ENCODE measurements at regions not wholly inside any gene's neighbourhood (a gene's known extent, or its start where the extent isn't known, plus 50 kb on each side); places are given as distances from the start of the nearest gene placed in this dataset.

DNA sequence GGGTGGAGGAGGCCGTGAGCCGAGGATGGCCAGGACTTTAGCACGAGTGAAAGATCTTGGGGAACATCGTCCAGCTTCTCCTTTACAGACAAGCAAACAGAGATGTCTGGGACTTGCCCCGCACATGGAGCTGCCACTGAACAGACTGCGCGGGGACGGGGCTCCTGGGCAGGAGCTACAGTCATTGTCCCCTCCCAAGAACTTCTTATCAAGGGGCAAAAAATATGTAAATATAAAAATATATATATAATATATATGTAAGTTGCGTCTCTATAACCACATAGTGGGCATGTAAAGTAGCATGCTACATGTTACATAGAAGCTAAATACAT lies 245.0 kb upstream of the SALL3 start:
- ATAC-seq (ENCODE audit: low FRiP score) (no peak), DNase-seq (ENCODE audit: low spot score) (no peak)
- TF ChIP-seq, protein P1, sequence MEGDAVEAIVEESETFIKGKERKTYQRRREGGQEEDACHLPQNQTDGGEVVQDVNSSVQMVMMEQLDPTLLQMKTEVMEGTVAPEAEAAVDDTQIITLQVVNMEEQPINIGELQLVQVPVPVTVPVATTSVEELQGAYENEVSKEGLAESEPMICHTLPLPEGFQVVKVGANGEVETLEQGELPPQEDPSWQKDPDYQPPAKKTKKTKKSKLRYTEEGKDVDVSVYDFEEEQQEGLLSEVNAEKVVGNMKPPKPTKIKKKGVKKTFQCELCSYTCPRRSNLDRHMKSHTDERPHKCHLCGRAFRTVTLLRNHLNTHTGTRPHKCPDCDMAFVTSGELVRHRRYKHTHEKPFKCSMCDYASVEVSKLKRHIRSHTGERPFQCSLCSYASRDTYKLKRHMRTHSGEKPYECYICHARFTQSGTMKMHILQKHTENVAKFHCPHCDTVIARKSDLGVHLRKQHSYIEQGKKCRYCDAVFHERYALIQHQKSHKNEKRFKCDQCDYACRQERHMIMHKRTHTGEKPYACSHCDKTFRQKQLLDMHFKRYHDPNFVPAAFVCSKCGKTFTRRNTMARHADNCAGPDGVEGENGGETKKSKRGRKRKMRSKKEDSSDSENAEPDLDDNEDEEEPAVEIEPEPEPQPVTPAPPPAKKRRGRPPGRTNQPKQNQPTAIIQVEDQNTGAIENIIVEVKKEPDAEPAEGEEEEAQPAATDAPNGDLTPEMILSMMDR (IDR thresholded peaks at IDR 0.05), result no peak

DNA sequence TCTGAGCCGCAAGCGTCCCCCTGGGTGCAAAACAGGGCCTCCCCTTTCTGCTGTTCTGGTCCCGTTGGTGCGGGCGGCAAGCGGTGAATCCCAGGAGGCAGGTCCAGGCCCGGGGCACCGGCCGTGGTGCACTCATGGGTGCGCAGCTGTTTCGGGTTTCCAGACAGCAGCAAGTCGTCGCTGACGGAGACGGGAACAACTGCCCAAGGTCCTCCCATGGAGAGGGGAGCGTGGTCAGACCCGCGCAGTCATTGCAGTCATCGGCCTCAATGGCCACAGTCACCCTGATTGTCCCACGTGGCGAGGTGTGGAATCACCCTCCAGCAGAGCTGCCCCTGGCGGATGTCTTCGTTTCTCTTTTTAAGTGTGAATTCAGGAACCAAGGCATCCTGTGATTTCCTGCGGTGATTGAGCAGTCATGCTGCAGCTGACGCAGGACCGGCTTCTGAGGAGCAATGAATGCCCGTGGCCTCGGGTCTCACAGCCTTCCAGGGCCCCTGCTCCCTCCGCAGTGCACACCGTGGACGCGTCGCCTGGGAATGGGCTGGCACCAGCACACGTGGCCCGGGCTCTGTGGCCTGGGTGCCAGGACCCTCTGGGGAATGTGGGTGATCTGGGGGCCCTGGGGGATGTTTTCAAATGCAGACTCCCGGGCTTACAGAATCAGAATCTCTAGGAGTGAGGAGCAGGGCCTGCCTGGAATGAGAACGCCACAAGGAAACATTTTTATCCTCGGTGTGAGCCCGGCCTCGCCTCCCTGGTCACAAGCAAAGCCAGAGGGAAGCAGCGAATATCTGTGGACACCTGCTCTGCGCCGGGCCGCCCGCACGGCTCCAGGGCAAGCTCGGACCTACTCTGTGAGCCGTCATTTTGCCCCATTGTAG lies 244.2 kb upstream of the SALL3 start:
- TF ChIP-seq, protein P1 (IDR thresholded peaks at IDR 0.05), result no peak
- ATAC-seq (ENCODE audit: low FRiP score) (no peak), DNase-seq (ENCODE audit: low spot score) (no peak)

DNA sequence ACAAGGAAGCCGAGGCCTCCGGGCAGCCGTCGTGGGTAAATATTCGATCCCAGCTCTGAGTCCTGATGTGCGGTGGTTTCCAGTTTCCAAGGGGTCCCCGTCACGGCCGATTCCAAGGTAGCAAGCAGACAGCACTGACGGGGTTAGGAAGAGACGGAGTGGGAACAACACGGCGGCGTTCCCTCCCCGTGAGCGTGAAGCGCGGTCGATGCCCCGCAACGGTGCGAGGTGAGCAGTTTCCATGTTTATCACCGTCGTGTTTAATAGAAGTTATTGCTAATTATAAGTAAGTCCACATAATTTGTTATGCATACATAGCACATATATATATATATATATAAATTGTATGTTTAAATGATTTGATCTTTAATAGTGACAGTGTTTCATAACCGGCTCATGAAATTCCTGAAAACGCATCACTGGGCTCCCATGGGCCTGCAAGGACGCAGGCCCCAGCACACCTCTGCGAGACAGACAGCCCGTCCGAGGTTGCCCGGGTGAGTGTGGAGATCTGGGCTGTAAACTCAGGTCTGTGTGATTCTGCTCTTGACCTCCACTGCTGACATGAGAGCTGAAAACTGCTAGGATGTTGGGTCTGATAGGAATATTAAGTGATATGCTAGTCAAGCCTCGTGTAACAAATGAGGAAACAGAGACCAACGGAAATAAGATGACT lies 243.5 kb upstream of the SALL3 start:
- TF ChIP-seq, protein P1 (IDR thresholded peaks at IDR 0.05), result no peak
- no peak for ATAC-seq (ENCODE audit: low FRiP score)
- no peak for DNase-seq (ENCODE audit: low spot score)

DNA sequence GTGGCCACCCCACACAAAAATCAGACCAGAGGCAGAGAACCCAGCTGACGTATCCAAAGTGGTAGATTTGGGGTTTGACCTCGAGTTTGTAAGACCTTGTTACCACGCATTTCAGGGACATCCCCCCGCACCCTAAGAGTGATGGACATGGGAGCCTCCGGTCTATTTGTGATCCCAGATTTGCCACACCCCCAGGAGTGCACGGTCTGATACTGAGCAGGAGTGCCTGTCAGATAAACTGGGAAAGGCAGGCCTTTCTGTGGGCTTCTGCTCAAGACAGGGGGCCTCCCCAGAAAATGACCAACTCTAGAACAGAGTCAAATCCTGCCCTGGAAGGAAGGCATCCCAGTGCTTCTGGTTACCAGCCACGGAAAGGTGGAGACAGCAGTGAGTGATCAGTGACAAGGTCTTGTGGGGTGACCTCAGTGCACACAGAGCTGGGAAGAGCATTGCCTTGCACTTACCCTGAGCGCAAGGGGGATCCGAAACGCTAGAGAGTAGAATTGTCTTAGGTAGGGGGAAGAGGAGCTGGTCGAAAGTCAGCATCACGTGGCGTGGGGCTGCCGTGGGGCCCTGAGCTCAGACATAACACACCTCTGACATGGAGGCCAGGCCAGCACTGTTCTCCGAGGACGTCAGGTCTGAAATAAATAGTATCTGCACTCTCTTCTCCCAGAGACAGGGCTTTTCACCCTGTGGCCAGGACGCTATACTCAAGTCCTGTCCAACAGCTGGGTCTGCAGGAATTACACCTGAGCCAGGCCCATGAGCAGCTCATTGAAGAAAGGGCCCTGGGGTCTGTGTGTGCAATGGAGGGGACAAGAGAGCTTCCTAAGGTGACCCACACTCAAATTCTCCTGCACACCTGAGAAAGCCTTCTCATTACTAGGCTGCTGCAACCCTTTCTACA lies 242.4 kb upstream of the SALL3 start:
- no peak for DNase-seq (ENCODE audit: low spot score)
- no peak for ATAC-seq (ENCODE audit: low FRiP score)
- TF ChIP-seq, protein P1 (IDR thresholded peaks at IDR 0.05), result no peak

DNA sequence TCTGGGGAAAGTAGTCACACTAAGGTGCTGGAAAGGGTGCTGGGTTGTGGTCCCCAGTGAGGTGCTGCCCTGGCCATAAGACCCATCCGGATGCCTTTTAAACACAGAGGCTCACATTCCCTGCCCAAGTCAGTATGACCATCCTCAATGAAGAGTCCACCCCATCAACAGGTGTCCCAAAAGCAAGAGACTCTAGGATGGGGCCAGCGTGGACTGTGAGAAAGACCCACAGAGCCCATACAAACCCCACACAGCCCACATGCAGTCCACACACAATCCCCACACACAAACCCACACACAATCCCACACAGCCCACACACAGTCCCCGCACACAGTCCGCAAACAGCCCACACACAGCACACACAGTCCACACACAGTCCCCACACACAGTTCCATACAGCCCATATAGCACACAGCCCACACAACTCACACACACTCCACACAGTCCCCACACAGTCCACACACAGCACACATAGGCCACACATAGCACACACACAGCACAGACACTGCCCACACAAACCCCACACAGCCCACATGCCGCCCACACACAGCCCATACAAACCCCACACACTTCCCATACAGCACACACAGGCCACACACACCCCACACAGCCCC lies 241.4 kb upstream of the SALL3 start:
- ATAC-seq (ENCODE audit: low FRiP score), result no peak
- TF ChIP-seq, protein P1 (IDR thresholded peaks at IDR 0.05), result no peak
- no peak for DNase-seq (ENCODE audit: low spot score)

DNA sequence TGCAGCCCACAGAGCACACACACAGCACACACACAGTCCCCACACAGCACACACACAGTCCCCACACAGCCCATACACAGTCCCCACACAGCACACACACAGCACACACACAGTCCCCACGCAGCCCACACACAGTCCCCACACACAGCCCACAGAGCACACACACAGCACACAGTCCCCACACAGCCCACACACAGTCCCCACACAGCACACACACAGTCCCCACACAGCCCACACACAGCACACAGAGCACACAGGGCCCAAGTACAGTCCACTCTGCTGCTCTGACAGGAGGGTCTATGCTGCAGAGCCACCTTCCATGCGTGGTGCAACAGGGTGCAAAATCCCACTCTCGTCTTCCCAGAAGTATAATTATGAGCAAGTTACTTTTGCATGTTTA lies 240.5 kb upstream of the SALL3 start:
- DNase-seq (ENCODE audit: low spot score), result no peak
- TF ChIP-seq, protein P1 (IDR thresholded peaks at IDR 0.05), result no peak
- ATAC-seq (ENCODE audit: low FRiP score), result no peak

Data from omental fat pad (tissue), 3 donors.